WTC11 (cell line): ENCODE measurements at regions not wholly inside any gene's neighbourhood (a gene's known extent, or its start where the extent isn't known, plus 50 kb on each side); places are given as distances from the start of the nearest gene placed in this dataset.

Experiments used
- ATF2 ChIP-seq: sonication (generic); formaldehyde crosslinking; IDR thresholded peaks from 2 replicates; pipeline ENCODE4 v1.8.1; 2022; ENCODE audit warnings: low read depth, missing genetic modification reagents, borderline replicate concordance
- ATF3 ChIP-seq: sonication (generic); formaldehyde crosslinking; conservative IDR thresholded peaks from 2 replicates; pipeline ENCODE4 v1.8.1; 2022; ENCODE audit warnings: mild to moderate bottlenecking, missing genetic modification reagents
- CREM ChIP-seq: sonication (generic); formaldehyde crosslinking; IDR thresholded peaks from 2 replicates; pipeline ENCODE4 v1.8.1; 2022; ENCODE audit warnings: mild to moderate bottlenecking, missing genetic modification reagents, moderate library complexity
- CTCF ChIP-seq: fragments of 200-600 bp; IDR thresholded peaks from 2 replicates; pipeline ENCODE4 v1.8.0; 2022; ENCODE audit warnings: antibody characterized with exemption
- E2F1 ChIP-seq: sonication (generic); formaldehyde crosslinking; IDR thresholded peaks from 2 replicates; pipeline ENCODE4 v1.8.0; 2022; ENCODE audit warnings: mild to moderate bottlenecking, missing genetic modification reagents
- ELF4 ChIP-seq: sonication (generic); formaldehyde crosslinking; IDR thresholded peaks from 2 replicates; pipeline ENCODE4 v1.8.1; 2022; ENCODE audit warnings: low read depth, mild to moderate bottlenecking, moderate library complexity, missing genetic modification reagents
- FOXK1 ChIP-seq: sonication (generic); formaldehyde crosslinking; IDR thresholded peaks from 2 replicates; pipeline ENCODE4 v1.8.0; 2022; ENCODE audit warnings: mild to moderate bottlenecking, moderate library complexity, missing genetic modification reagents
- MXD4 ChIP-seq: fragments of 250-450 bp; sonication (Bioruptor Pico); IDR thresholded peaks from 2 replicates; pipeline ENCODE4 v1.8.0; 2021; ENCODE audit warnings: mild to moderate bottlenecking, moderate library complexity, borderline replicate concordance
- NFE2L1 ChIP-seq: sonication (generic); formaldehyde crosslinking; IDR thresholded peaks from 2 replicates; pipeline ENCODE4 v1.8.1; 2023; ENCODE audit warnings: missing genetic modification reagents
- SMAD4 ChIP-seq: sonication (generic); formaldehyde crosslinking; IDR thresholded peaks from 2 replicates; pipeline ENCODE4 v1.8.0; 2022; ENCODE audit warnings: mild to moderate bottlenecking, missing genetic modification reagents
- SP1 ChIP-seq: sonication (generic); formaldehyde crosslinking; conservative IDR thresholded peaks from 2 replicates; pipeline ENCODE4 v1.8.1; 2022; ENCODE audit warnings: missing genetic modification reagents
- TEAD1 ChIP-seq: sonication (generic); formaldehyde crosslinking; IDR thresholded peaks from 2 replicates; pipeline ENCODE4 v1.8.0; 2022; ENCODE audit warnings: mild to moderate bottlenecking, missing genetic modification reagents
- USF2 ChIP-seq: sonication (generic); formaldehyde crosslinking; IDR thresholded peaks from 2 replicates; pipeline ENCODE4 v1.8.1; 2023; ENCODE audit warnings: mild to moderate bottlenecking, missing genetic modification reagents, moderate library complexity
- ZNF138 ChIP-seq: sonication (generic); formaldehyde crosslinking; conservative IDR thresholded peaks from 2 replicates; pipeline ENCODE4 v1.8.1; 2022; ENCODE audit warnings: mild to moderate bottlenecking, moderate library complexity, missing genetic modification reagents

- TF ChIP-seq CTCF (no peak), E2F1 (CRISPR knock-in tag) (no peak), CREM (CRISPR knock-in tag) (no peak), NFE2L1 (CRISPR knock-in tag) (no peak), USF2 (CRISPR knock-in tag) (no peak), MXD4 (no peak), SMAD4 (CRISPR knock-in tag) (no peak), ZNF138 (no peak), SP1 (CRISPR knock-in tag) (no peak), FOXK1 (CRISPR knock-in tag) (no peak), ATF3 (CRISPR knock-in tag) (no peak), ATF2 (CRISPR knock-in tag) (no peak), TEAD1 (CRISPR knock-in tag) (no peak), ELF4 (CRISPR knock-in tag) (no peak)
These were observed 193.6 kb upstream of the FAR2 start for GRCh38 chr12:28955491-28955890.
